Neural cell (in vitro differentiated cells): ENCODE measurements at regions not wholly inside any gene's neighbourhood (a gene's known extent, or its start where the extent isn't known, plus 50 kb on each side); places are given as distances from the start of the nearest gene placed in this dataset.

Source experiments
- H2AFZ ChIP-seq: fragments of 200-600, 300-800 bp; sonication (generic), shearing (Covaris generic); 2 replicates; pipeline ENCODE4 v1.6.0; 2014; ENCODE audit warnings: low read depth, mild to moderate bottlenecking, antibody characterized with exemption, low read length, moderate library complexity
- H3F3A ChIP-seq: fragments of 200-600 bp; shearing (Covaris generic); 2 replicates; pipeline ENCODE4 v1.6.1; 2016; ENCODE audit warnings: mild to moderate bottlenecking, moderate library complexity, mixed read lengths, antibody characterized with exemption, low read length; ENCODE audit not compliant: insufficient read depth, poor library complexity, severe bottlenecking
- H3K27ac ChIP-seq: fragments of 200-600, 300-800 bp; sonication (generic), shearing (Covaris generic); 2 replicates; pipeline ENCODE4 v1.5.1; 2014; ENCODE audit warnings: mild to moderate bottlenecking, low read length, moderate library complexity
- H3K27me3 ChIP-seq: fragments of 300-800, 200-600 bp; sonication (generic), shearing (Covaris generic); 2 replicates; pipeline ENCODE4 v1.6.0; 2014; ENCODE audit warnings: mild to moderate bottlenecking, low read depth, low read length, moderate library complexity; ENCODE audit not compliant: insufficient read depth
- H3K36me3 ChIP-seq: fragments of 300-800, 200-600 bp; sonication (generic), shearing (Covaris generic); 2 replicates; pipeline ENCODE4 v1.5.1; 2014; ENCODE audit warnings: mild to moderate bottlenecking, antibody characterized with exemption, low read length, moderate library complexity; ENCODE audit not compliant: insufficient read depth
- H3K4me2 ChIP-seq: fragments of 300-800, 200-600 bp; sonication (generic), shearing (Covaris generic); 2 replicates; pipeline ENCODE4 v1.6.0; 2014; ENCODE audit warnings: mild to moderate bottlenecking, low read length
- H3K4me3 ChIP-seq: fragments of 300-800, 200-600 bp; sonication (generic), shearing (Covaris generic); 2 replicates; pipeline ENCODE4 v1.5.1; 2014; ENCODE audit warnings: mild to moderate bottlenecking, low read length, moderate library complexity
- H3K79me2 ChIP-seq: fragments of 200-600 bp; shearing (Covaris generic); replicated peaks from 2 replicates; pipeline ENCODE4 v1.6.0; 2014; ENCODE audit warnings: mild to moderate bottlenecking, low read length, moderate library complexity; ENCODE audit not compliant: insufficient read depth
- H3K9ac ChIP-seq: fragments of 300-800, 200-600 bp; sonication (generic), shearing (Covaris generic); 2 replicates; pipeline ENCODE4 v1.6.1; 2016; ENCODE audit warnings: mild to moderate bottlenecking, low read length, mixed read lengths
- H3K9me2 ChIP-seq: fragments of 200-600 bp; shearing (Covaris generic); 2 replicates; pipeline ENCODE4 v1.6.1; 2016; ENCODE audit warnings: mild to moderate bottlenecking, low read length, mixed read lengths; ENCODE audit not compliant: insufficient read depth
- H3K9me3 ChIP-seq: fragments of 200-600, 300-800 bp; sonication (generic), shearing (Covaris generic); 2 replicates; pipeline ENCODE4 v1.6.1; 2016; ENCODE audit warnings: mild to moderate bottlenecking, mixed run types, low read length, moderate library complexity, mixed read lengths
- H4K20me1 ChIP-seq: fragments of 200-600 bp; shearing (Covaris generic); 2 replicates; pipeline ENCODE4 v1.6.1; 2016; ENCODE audit warnings: mild to moderate bottlenecking, mixed run types; ENCODE audit not compliant: insufficient read depth
- EP300 ChIP-seq: fragments of 450-650 bp; conservative IDR thresholded peaks from 2 replicates; pipeline ENCODE4 v1.6.1; 2014; ENCODE audit warnings: antibody characterized with exemption, mild to moderate bottlenecking, moderate library complexity; ENCODE audit not compliant: poor library complexity, severe bottlenecking
- EZH2 ChIP-seq: fragments of 200-600, 300-800 bp; shearing (Covaris generic), sonication (generic); IDR thresholded peaks from 2 replicates; pipeline ENCODE4 v1.6.1; 2014; ENCODE audit warnings: antibody characterized with exemption, low read length, borderline replicate concordance, mild to moderate bottlenecking; ENCODE audit not compliant: insufficient read depth, poor library complexity, severe bottlenecking
- MXI1 ChIP-seq: fragments of 450-650 bp; conservative IDR thresholded peaks from 2 replicates; pipeline ENCODE4 v1.6.1; 2014; ENCODE audit warnings: antibody characterized with exemption, mild to moderate bottlenecking; ENCODE audit not compliant: poor library complexity, severe bottlenecking
- POLR2AphosphoS5 ChIP-seq: IDR thresholded peaks from 2 replicates; pipeline ENCODE4 v1.6.1; 2012
- RAD21 ChIP-seq: fragments of 450-650 bp; conservative IDR thresholded peaks from 2 replicates; pipeline ENCODE4 v1.6.1; 2014; ENCODE audit warnings: antibody characterized with exemption, mild to moderate bottlenecking, moderate library complexity
- SMC3 ChIP-seq: fragments of 450-650 bp; conservative IDR thresholded peaks from 2 replicates; pipeline ENCODE4 v1.6.1; 2014; ENCODE audit warnings: antibody characterized with exemption, mild to moderate bottlenecking, moderate library complexity; ENCODE audit not compliant: poor library complexity
- TAF1 ChIP-seq: IDR thresholded peaks from 2 replicates; pipeline ENCODE4 v1.6.1; 2012; ENCODE audit warnings: low read depth
- TF ChIP-seq, protein P1 (sequence below): fragments of 450-650 bp; IDR thresholded peaks from 2 replicates; pipeline ENCODE4 v1.5.1; 2014; ENCODE audit warnings: antibody characterized with exemption, mild to moderate bottlenecking, moderate library complexity; ENCODE audit not compliant: poor library complexity, severe bottlenecking
- TF ChIP-seq, protein P2 (sequence below): IDR thresholded peaks from 2 replicates; pipeline ENCODE4 v1.6.1; 2012; ENCODE audit warnings: borderline replicate concordance

DNA sequence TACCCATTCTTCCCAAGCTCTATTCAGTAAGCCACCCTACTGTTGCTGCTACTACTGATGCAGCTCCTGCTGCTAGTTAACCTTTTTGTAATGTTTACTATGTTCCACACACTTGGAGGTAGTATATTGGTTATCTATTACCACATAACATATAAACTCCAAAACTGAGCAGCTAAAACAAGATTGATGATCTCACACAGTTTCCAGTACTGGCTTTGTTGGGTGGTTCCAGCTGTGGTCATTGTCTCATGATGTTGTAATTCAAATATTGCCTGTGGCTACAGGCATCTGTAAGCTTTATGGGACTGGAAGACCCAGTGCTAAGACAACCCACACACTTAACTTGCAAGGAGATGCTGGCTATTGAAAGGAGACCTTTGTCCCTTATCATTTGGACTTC, 556.2 kb upstream of the SUCLG2 start:
- Histone ChIP-seq H3K9me3 (no peaks in the 10 kb centered on the region), H3K27ac (no peak overlapping the region), H4K20me1 (no peaks in the 10 kb centered on the region), H3K36me3 (no peaks in the 10 kb centered on the region), H3K4me2 (no peak overlapping the region), H3K27me3 (no peaks in the 10 kb centered on the region), H3K9ac (no peak overlapping the region), H3K79me2 (no peaks in the 10 kb centered on the region), H3K4me3 (no peak overlapping the region), H3K9me2 (no peaks in the 10 kb centered on the region), H3F3A (no peaks in the 10 kb centered on the region), H2AFZ (no peak overlapping the region)
- TF ChIP-seq RAD21 (no peak), SMC3 (no peak), TAF1 (no peak), EP300 (no peak), MXI1 (no peak), EZH2 (no peak)
- TF ChIP-seq, protein P1, sequence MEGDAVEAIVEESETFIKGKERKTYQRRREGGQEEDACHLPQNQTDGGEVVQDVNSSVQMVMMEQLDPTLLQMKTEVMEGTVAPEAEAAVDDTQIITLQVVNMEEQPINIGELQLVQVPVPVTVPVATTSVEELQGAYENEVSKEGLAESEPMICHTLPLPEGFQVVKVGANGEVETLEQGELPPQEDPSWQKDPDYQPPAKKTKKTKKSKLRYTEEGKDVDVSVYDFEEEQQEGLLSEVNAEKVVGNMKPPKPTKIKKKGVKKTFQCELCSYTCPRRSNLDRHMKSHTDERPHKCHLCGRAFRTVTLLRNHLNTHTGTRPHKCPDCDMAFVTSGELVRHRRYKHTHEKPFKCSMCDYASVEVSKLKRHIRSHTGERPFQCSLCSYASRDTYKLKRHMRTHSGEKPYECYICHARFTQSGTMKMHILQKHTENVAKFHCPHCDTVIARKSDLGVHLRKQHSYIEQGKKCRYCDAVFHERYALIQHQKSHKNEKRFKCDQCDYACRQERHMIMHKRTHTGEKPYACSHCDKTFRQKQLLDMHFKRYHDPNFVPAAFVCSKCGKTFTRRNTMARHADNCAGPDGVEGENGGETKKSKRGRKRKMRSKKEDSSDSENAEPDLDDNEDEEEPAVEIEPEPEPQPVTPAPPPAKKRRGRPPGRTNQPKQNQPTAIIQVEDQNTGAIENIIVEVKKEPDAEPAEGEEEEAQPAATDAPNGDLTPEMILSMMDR, result no peak

DNA sequence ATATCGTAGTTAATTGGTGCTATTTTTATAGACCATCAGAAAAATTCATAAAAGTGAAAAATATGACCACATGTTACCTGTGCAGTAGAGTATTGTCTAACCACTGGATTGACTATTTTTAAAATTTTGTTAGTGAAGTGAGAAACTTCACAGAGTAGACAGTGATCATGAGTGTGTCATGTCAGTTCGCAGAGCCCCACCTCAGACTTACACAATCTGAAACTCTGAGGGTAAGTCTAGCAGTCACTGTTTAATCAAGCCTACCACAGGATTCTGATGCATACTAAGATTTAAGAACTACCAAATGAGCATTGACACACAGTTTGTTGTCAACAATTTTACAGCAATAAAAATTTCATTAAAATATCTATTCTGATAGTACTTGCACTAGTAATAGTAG, 552.9 kb upstream of the SUCLG2 start:
- H3K27ac ChIP-seq, result no peak overlapping the region
- no peaks in the 10 kb centered on the region for H3K9me2 ChIP-seq
- H3K4me2 ChIP-seq, result no peak overlapping the region
- no peaks in the 10 kb centered on the region for H3K36me3 ChIP-seq
- no peak overlapping the region for H3K4me3 ChIP-seq
- H2AFZ ChIP-seq, result no peak overlapping the region
- H3K9me3 ChIP-seq, result no peaks in the 10 kb centered on the region
- no peaks in the 10 kb centered on the region for H3K79me2 ChIP-seq
- H4K20me1 ChIP-seq, result no peaks in the 10 kb centered on the region
- H3K27me3 ChIP-seq, result no peaks in the 10 kb centered on the region
- TF ChIP-seq RAD21 (no peak), POLR2AphosphoS5 (no peak), MXI1 (no peak), EZH2 (no peak), SMC3 (no peak), TAF1 (no peak), EP300 (no peak)
- TF ChIP-seq, protein P2, sequence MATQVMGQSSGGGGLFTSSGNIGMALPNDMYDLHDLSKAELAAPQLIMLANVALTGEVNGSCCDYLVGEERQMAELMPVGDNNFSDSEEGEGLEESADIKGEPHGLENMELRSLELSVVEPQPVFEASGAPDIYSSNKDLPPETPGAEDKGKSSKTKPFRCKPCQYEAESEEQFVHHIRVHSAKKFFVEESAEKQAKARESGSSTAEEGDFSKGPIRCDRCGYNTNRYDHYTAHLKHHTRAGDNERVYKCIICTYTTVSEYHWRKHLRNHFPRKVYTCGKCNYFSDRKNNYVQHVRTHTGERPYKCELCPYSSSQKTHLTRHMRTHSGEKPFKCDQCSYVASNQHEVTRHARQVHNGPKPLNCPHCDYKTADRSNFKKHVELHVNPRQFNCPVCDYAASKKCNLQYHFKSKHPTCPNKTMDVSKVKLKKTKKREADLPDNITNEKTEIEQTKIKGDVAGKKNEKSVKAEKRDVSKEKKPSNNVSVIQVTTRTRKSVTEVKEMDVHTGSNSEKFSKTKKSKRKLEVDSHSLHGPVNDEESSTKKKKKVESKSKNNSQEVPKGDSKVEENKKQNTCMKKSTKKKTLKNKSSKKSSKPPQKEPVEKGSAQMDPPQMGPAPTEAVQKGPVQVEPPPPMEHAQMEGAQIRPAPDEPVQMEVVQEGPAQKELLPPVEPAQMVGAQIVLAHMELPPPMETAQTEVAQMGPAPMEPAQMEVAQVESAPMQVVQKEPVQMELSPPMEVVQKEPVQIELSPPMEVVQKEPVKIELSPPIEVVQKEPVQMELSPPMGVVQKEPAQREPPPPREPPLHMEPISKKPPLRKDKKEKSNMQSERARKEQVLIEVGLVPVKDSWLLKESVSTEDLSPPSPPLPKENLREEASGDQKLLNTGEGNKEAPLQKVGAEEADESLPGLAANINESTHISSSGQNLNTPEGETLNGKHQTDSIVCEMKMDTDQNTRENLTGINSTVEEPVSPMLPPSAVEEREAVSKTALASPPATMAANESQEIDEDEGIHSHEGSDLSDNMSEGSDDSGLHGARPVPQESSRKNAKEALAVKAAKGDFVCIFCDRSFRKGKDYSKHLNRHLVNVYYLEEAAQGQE, result no peak
- TF ChIP-seq, protein P1, result no peak
- no peaks in the 10 kb centered on the region for H3F3A ChIP-seq
- H3K9ac ChIP-seq, result no peak overlapping the region
